Tibial nerve (tissue), 3 donors: ENCODE measurements at regions not wholly inside any gene's neighbourhood (a gene's known extent, or its start where the extent isn't known, plus 50 kb on each side); places are given as distances from the start of the nearest gene placed in this dataset.

Experiments
- POLR2A ChIP-seq, 2 donors: fragments of 450-650 bp; IDR thresholded peaks; one replicate each; pipeline ENCODE4 v1.6.1; 2017; ENCODE audit warnings: antibody characterized with exemption in 2 of 2, mild to moderate bottlenecking in 2 of 2, moderate library complexity in 2 of 2
- TF ChIP-seq, protein P1 (sequence below), 5 experiments: fragments of 200-600 bp in 3 of 5; fragments of 450-650 bp in 2 of 5; sonication (generic) in 3 of 5; IDR thresholded peaks; one replicate each; pipeline ENCODE4 v1.5.1; 2016 to 2019; ENCODE audit warnings: antibody characterized with exemption in 5 of 5, mild to moderate bottlenecking in 3 of 5, moderate library complexity in 2 of 5

DNA sequence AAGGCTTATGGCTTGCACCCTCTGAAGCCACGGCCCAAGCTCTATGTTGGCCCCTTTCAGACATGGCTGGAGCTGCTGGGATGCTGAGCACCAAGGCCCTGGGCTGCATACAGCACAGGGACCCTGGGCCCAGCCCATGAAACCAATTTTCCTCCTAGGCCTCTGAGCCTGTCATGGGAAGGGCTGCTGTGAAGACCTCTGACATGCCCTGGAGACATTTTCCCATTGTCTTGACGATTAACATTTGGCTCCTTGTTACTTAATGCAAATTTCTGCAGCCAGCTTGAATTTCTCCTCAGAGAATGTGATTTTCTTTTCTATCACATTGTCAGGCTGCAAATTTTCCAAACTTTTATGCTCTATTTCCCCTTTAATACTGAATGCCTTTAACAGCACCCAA is 844.7 kb downstream of the PCDH18 start:
- TF ChIP-seq, protein P1, sequence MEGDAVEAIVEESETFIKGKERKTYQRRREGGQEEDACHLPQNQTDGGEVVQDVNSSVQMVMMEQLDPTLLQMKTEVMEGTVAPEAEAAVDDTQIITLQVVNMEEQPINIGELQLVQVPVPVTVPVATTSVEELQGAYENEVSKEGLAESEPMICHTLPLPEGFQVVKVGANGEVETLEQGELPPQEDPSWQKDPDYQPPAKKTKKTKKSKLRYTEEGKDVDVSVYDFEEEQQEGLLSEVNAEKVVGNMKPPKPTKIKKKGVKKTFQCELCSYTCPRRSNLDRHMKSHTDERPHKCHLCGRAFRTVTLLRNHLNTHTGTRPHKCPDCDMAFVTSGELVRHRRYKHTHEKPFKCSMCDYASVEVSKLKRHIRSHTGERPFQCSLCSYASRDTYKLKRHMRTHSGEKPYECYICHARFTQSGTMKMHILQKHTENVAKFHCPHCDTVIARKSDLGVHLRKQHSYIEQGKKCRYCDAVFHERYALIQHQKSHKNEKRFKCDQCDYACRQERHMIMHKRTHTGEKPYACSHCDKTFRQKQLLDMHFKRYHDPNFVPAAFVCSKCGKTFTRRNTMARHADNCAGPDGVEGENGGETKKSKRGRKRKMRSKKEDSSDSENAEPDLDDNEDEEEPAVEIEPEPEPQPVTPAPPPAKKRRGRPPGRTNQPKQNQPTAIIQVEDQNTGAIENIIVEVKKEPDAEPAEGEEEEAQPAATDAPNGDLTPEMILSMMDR (IDR thresholded peaks at IDR 0.05), result no peak
- no peak for TF ChIP-seq POLR2A (IDR thresholded peaks at IDR 0.05)
